Loucy (cell line): ENCODE measurements at regions not wholly inside any gene's neighbourhood (a gene's known extent, or its start where the extent isn't known, plus 50 kb on each side); places are given as distances from the start of the nearest gene placed in this dataset.

ENCODE experiments used
- H2AFZ ChIP-seq: fragments of 200-600 bp; sonication (generic); 2 replicates; pipeline ENCODE4 v1.6.0; 2016; ENCODE audit warnings: antibody characterized with exemption, mild to moderate bottlenecking, low read length, moderate library complexity
- H3F3A ChIP-seq: fragments of 200-600 bp; 2 replicates; pipeline ENCODE4 v1.6.0; 2016; ENCODE audit warnings: antibody characterized with exemption, low read depth, mild to moderate bottlenecking
- H3K27me3 ChIP-seq: fragments of 200-600 bp; sonication (generic); 2 replicates; pipeline ENCODE4 v1.6.1; 2014; ENCODE audit warnings: low read length, mild to moderate bottlenecking; ENCODE audit not compliant: insufficient read depth, poor library complexity, severe bottlenecking
- H3K36me3 ChIP-seq: fragments of 200-600 bp; sonication (generic); 2 replicates; pipeline ENCODE4 v1.6.1; 2016; ENCODE audit warnings: low read length; ENCODE audit not compliant: insufficient read depth
- H3K4me1 ChIP-seq: fragments of 200-600 bp; sonication (generic); 2 replicates; pipeline ENCODE4 v1.5.1; 2014; ENCODE audit warnings: low read length, mild to moderate bottlenecking; ENCODE audit not compliant: insufficient read depth, poor library complexity, severe bottlenecking
- H3K4me2 ChIP-seq: fragments of 200-600 bp; sonication (generic); 2 replicates; pipeline ENCODE4 v1.6.0; 2014; ENCODE audit warnings: antibody characterized with exemption, low read length, low read depth, mild to moderate bottlenecking; ENCODE audit not compliant: poor library complexity, severe bottlenecking
- H3K4me3 ChIP-seq: fragments of 200-600 bp; sonication (generic); 2 replicates; pipeline ENCODE4 v1.5.1; 2014; ENCODE audit warnings: low read length, mild to moderate bottlenecking, mixed read lengths; ENCODE audit not compliant: poor library complexity, severe bottlenecking
- H3K79me2 ChIP-seq: fragments of 200-600 bp; sonication (generic); 2 replicates; pipeline ENCODE4 v1.6.1; 2014; ENCODE audit warnings: low read length; ENCODE audit not compliant: insufficient read depth
- H3K9ac ChIP-seq: fragments of 200-600 bp; sonication (generic); 2 replicates; pipeline ENCODE4 v1.6.0; 2014; ENCODE audit warnings: mild to moderate bottlenecking, low read depth, low read length, moderate library complexity; ENCODE audit not compliant: poor library complexity, severe bottlenecking
- H3K9me2 ChIP-seq: fragments of 200-600 bp; sonication (generic); replicated peaks from 2 replicates; pipeline ENCODE4 v1.6.1; 2016; ENCODE audit warnings: low read depth, low read length, mixed read lengths
- H3K9me3 ChIP-seq: fragments of 200-600 bp; sonication (generic); 2 replicates; pipeline ENCODE4 v1.6.1; 2014; ENCODE audit warnings: mild to moderate bottlenecking, antibody characterized with exemption, low read length, low read depth; ENCODE audit not compliant: insufficient read depth
- H4K20me1 ChIP-seq: fragments of 200-600 bp; sonication (generic); 2 replicates; pipeline ENCODE4 v1.6.0; 2014; ENCODE audit warnings: antibody characterized with exemption, low read length, mild to moderate bottlenecking; ENCODE audit not compliant: insufficient read depth, poor library complexity, severe bottlenecking
- EZH2phosphoT487 ChIP-seq: fragments of 200-600 bp; IDR thresholded peaks from 2 replicates; pipeline ENCODE4 v1.6.1; 2018; ENCODE audit warnings: antibody characterized with exemption, mild to moderate bottlenecking, moderate library complexity, borderline replicate concordance
- TF ChIP-seq, protein P1 (sequence below): fragments of 200-600 bp; sonication (generic); conservative IDR thresholded peaks from 2 replicates; pipeline ENCODE4 v1.5.1; 2014; ENCODE audit warnings: mild to moderate bottlenecking, antibody characterized with exemption, low read length

DNA sequence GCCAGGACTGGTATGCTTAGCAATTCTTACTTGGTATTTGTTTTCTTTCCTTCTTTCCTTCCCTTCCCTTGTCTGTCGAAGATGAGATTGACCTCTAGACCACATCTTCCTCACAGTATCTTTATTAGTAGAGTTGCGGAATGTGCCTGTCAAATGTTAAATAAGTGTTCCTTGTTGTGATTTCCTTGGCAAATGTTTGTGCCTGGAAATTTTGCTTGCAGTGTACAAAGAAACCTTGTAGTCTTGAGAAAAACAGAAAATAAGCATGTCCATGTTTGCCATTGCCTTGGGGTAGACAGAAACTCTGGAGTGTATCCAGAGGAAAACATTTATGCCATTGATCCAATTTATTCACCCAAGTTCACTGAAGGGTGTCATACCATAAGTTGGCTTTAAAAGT, 79.5 kb upstream of the ZNF385D start:
- Histone ChIP-seq H3K9me3 (no peaks in the 10 kb centered on the region), H3K79me2 (no peaks in the 10 kb centered on the region), H4K20me1 (no peaks in the 10 kb centered on the region), H3K4me2 (no peak overlapping the region), H3K4me1 (no peaks in the 10 kb centered on the region), H3K27me3 (no peaks in the 10 kb centered on the region), H2AFZ (no peak overlapping the region), H3F3A (no peaks in the 10 kb centered on the region), H3K9me2 (no peaks in the 10 kb centered on the region), H3K4me3 (no peak overlapping the region), H3K9ac (no peak overlapping the region), H3K36me3 (no peaks in the 10 kb centered on the region)
- no peak for TF ChIP-seq EZH2phosphoT487
- TF ChIP-seq, protein P1, sequence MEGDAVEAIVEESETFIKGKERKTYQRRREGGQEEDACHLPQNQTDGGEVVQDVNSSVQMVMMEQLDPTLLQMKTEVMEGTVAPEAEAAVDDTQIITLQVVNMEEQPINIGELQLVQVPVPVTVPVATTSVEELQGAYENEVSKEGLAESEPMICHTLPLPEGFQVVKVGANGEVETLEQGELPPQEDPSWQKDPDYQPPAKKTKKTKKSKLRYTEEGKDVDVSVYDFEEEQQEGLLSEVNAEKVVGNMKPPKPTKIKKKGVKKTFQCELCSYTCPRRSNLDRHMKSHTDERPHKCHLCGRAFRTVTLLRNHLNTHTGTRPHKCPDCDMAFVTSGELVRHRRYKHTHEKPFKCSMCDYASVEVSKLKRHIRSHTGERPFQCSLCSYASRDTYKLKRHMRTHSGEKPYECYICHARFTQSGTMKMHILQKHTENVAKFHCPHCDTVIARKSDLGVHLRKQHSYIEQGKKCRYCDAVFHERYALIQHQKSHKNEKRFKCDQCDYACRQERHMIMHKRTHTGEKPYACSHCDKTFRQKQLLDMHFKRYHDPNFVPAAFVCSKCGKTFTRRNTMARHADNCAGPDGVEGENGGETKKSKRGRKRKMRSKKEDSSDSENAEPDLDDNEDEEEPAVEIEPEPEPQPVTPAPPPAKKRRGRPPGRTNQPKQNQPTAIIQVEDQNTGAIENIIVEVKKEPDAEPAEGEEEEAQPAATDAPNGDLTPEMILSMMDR = no peak

DNA sequence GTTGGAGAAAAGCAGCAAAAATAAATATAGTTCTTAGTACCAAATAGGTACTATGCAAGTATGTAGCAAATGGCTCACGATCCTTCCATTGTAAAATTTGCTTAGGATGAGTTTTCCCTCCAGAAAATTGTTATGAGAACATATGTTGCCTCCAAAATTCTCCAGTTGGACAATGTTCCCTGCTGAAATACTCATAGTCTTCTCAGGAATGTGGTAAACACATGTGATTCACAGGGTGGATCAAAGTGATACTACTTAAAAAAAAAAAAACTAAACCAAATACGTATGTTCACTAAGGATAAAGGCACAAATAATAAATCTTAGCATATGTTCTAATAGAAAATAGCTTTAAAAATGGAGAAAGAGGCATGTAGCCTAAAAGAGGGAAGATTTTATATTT, 84.3 kb upstream of the ZNF385D start:
- no peak overlapping the region for H3K9ac ChIP-seq
- TF ChIP-seq EZH2phosphoT487 = no peak
- TF ChIP-seq, protein P1 = no peak
- H4K20me1 ChIP-seq = no peaks in the 10 kb centered on the region
- H3K9me3 ChIP-seq = no peaks in the 10 kb centered on the region
- no peak overlapping the region for H3K4me3 ChIP-seq
- no peak overlapping the region for H3K4me2 ChIP-seq
- no peaks in the 10 kb centered on the region for H3K27me3 ChIP-seq
- no peaks in the 10 kb centered on the region for H3K79me2 ChIP-seq
- H2AFZ ChIP-seq = no peak overlapping the region
- no peaks in the 10 kb centered on the region for H3K9me2 ChIP-seq
- no peaks in the 10 kb centered on the region for H3K4me1 ChIP-seq
- no peaks in the 10 kb centered on the region for H3K36me3 ChIP-seq
- no peaks in the 10 kb centered on the region for H3F3A ChIP-seq

DNA sequence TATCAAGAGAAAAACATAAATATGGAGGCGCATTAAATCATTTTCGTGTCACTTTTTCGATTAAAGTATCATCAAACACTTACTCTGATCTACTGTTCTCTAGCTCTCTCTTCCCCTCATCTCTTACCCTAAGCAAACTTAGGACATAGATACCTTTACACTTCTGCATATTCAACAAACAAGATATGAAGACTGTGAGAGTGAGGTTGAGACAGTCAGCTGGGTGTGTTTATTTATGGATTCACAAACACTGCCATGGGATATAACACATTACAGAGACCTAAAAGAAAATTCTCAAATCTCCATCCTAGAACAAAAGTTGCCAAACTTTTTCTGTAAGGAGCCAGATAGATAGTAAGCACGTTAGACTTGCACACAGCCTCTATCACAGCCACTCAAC, 85.2 kb upstream of the ZNF385D start:
- no peaks in the 10 kb centered on the region for H3K4me1 ChIP-seq
- H3K9me3 ChIP-seq = no peaks in the 10 kb centered on the region
- H3K4me3 ChIP-seq = no peak overlapping the region
- H3K79me2 ChIP-seq = no peaks in the 10 kb centered on the region
- no peaks in the 10 kb centered on the region for H3K9me2 ChIP-seq
- no peak overlapping the region for H2AFZ ChIP-seq
- no peaks in the 10 kb centered on the region for H3K36me3 ChIP-seq
- no peak overlapping the region for H3K4me2 ChIP-seq
- no peaks in the 10 kb centered on the region for H4K20me1 ChIP-seq
- no peaks in the 10 kb centered on the region for H3K27me3 ChIP-seq
- no peaks in the 10 kb centered on the region for H3F3A ChIP-seq
- TF ChIP-seq, protein P1 = no peak
- no peak for TF ChIP-seq EZH2phosphoT487
- no peak overlapping the region for H3K9ac ChIP-seq
